HG03354 (cell line): ENCODE measurements at regions not wholly inside any gene's neighbourhood (a gene's known extent, or its start where the extent isn't known, plus 50 kb on each side); places are given as distances from the start of the nearest gene placed in this dataset.

Experiments used
- ATAC-seq: cut with Tn5 transposase; IDR thresholded peaks from one replicate; pipeline ENCODE4 v1.9.1; 2021; ENCODE audit warnings: mild to moderate bottlenecking; ENCODE audit not compliant: unreplicated experiment, poor library complexity, severe bottlenecking

DNA sequence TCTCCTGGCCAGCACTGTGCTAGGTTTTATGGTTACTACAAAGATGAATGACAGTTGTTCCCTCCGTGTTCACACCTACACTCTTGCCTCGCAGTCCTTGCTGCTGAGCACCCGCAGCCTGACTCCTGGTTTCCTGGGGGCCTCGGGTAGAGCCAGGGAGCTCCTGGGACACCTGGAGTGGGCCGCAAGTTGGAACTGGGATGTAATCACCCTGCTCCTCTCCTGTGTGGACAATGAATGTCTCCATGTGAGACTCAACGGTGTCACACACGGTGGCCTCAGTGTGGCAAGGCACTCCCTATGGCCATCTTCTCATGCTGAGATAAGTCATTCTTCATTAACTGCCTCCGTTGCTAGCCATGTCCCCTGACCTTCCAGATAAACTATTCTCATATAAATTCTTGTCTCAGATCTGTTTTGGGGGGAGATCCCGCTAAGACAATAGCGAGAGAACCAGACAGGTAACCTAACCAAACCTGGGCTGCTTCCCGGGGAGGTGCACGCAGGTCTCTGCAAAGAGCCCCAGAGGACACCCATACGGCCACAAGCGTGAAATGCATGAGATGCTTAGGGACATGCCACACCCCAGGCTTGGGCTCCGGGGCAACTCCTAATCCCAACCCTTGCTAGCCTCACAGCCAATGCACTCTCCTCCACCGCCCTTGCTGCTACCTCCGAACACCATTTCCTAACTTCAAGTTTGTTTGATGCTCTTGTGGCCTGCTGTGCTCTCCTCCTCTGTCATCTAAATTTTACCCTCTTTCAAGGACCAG, 87.2 kb upstream of the IRS2 start:
- no peak for ATAC-seq

DNA sequence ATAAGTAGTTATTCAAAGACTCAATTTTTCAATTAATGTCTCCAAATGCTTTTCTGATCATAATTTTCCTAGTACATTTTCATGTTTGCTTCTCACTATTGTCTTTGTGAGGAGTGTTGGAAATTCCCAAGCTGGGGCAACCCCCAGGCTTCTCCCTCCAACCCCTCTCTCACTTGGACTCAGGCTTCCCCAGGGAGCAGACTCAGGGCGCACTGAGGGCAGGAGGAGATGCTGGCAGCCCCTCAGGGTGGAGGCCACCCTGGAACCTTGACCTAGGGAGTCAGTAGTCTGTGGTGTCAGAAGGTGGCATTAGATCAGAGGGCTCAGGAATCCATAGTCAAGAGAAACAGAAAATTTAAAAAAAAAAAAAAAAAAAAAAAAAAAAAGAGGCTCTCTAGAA, 86.5 kb upstream of the IRS2 start:
- ATAC-seq: no peak

DNA sequence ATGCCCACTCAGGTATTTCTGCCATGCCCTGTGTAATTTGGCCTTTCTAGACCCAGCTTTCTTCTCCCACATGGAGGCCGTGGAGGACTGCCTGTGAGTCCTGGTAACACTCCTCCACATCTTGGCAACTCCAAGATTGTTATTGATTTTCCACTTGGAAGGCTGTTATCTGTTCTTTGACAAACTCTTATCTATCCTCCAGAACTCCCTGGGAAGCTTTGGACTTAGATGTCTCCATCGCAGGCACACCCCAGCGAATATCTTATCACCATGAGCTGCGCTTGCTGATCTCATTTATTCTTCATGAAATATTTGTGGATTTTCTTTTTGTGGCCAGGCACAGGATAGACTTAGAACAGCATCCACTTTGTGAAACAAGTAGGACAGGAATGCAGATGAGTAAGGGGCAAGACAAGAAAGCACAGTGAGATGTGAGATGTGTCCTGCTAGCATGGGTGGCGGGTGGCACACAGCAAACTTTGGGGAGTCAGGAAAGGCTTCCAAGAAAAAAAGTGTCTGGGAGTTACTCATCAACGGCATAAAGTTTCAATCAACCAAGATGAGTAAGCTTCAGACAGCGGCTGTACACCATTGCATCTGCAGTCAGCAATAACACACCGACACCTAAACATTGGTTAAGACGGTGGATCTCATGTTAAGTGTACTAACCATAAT, 84.5 kb upstream of the IRS2 start:
- ATAC-seq: no peak

DNA sequence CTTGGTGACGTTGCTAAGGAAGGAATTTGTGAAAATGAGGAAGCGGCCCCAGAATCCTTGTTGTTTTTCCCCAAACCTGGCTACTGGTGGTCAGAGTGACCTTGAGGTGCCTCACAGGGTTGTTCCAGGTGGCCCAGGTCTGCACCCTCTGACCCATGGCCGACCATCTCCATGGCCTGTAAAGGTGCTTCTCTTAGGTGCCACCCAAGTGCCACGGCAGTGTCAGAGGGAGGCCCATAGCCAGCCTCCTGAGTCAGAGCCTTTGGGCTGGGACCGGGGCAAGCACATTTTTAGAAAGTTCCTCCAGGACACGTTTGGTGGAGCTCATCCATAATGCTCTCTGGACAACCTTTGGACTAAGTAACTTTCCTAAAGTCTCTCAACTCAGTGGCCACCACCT, 83.9 kb upstream of the IRS2 start:
- ATAC-seq: no peak

DNA sequence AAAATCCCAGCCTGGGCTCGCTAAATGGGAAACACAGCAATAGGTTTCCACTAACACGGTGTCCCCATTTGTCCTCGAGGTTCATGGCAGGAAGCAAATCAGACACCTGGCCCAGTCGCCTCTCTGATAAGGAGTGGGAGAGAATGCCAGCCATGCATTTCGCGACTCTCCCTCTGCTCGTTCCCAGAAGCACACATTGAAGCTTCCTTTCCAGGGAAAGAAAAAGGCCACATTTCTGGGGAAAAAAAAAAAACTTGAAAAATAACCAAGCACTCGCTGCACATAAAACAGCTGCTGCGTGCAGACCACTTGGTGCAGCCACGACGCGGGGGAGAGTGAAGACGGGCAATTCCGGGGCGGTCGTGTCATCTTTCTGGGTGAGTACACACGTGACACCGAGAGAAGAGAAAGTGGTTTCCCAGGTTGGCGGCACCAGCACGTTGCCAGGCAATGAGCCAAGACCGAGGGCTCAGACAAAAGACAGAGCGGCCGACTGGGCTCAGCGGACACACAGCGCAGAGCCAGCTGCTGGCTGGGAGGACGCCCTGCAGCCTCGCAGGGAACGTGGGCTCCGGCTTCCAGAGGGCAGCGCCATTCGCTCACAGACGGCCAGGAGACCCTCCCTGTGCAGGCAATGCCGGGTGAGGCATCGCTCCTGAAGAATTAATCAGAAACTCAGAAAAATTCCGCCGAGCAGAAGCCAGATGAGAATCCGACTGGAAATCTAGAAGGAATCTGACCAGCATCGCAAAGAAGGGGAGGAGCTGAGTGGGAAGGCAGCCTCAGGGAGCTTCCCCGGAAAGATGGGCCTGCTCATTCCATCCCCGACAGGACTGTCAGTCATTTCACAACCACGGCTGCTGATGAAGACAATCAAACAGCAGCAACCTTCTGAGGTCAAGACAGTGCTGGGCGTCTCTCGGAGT, 83.2 kb upstream of the IRS2 start:
- peak; percentile 89 for ATAC-seq

DNA sequence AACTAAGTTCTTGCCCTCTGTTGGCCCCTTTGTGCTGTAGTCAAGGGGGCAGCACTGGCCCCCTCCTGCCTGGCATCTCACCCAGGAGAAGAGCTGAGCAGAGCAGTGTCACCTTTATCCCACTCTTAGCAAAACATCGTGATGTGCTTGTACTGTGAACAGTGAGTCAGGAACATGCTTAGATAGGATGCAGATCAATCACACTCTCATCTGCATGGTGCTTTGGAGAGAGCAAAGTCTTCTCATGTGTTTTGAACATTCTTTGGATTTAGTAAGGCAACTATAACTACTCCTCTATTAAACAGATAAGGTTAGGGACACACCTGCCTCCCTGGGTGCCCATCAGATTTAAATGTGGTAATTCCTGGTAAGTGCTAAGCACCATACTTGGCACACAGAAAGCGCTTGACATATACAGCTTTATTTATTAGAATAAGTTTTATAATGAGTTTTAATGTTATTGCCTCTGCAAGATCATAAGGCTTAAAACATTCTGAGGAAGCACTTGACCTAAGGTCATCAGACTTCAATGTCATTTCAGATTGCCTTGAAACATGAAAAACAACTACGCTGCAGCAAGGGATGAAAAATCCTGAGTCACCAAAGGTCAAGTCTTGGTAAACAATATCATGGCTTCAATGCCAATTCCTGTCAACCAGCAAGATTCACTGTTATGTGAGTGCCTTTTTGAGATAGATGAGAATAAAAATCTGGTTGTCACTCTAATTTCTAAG, 82.4 kb upstream of the IRS2 start:
- no peak for ATAC-seq

DNA sequence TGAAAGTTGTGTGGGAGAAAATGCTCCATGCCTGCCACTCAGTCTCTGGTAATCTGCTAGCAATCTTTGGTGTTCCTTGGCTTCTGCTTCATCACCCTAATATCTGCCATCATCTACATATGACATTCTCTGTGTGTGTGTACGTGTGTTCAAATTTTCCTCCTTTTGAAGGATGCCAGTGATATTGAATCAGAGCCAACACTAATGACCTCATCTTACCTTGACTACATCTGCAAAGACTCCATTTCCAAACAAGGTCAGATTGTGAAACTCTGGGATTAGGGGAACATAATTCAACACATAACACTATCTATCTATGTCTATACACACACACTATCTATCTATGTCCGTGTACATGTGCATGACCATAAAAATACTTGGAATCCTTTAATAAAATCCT, 81.4 kb upstream of the IRS2 start:
- no peak for ATAC-seq

DNA sequence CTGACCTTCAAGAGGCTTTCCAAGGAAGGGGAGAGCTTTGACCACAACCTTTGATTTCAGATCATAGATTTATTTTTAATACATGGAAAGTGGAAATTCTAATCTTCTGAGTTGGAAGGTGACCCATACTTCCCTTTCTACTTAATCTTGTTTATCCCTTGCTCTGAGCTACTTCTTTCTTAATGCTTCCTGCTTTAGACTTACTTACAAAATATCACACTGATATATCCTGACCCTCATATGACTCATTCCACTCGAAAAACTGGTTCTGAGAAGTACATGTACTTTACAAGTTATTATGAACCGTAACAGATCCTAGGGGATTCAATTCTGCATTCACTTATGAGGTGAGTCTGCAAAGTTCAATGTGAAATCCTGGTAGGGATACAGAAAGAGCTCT, 76.2 kb upstream of the IRS2 start:
- no peak for ATAC-seq

DNA sequence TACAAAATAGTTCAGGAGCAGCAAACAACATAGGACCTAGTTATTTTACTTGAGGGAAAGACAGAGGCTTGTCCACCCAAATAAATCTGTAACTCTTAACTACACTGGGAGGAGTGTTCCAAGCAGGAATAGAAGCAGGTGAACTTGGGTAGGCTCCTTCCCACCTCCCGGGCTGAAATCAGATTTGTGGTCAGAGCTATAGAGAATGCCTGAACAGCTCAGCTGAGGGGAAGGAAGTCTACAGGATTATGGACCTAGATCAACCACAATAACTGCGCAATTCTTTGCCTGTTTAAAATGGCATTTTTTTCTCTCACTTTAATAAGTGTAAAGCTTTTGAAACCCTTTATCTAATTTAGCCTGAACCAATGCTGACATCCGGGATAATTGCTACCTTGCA, 73.5 kb upstream of the IRS2 start:
- ATAC-seq: no peak

DNA sequence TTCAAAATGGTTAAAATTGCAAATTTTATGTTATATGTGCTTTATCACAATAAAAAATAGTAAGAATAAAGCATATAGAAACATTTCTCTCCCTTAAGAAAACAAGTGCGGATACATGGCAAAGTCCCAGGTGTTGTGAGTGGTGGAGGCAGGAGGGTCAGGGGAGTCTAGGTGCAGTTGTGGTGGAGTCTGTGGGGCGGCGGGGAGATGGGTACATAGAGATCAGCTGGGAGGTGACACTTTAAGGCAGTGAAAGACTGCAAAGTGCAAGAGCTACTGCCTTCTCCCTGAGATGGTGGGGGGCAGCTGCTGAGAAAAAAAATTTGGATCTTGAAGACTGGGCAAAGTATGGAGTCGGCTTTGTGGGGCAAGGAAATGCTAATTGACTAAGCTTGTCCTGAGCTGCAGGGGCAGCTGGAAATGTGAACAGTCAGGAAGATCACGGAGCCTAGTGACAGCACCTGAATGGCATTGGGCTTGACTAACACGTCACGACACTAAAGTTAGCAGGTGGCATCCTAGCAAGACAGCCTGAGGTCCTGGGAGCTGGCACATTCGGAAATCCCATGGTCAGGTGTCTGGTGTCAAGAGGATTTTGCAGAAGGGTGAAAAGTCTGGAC, 72.9 kb upstream of the IRS2 start:
- ATAC-seq: no peak

DNA sequence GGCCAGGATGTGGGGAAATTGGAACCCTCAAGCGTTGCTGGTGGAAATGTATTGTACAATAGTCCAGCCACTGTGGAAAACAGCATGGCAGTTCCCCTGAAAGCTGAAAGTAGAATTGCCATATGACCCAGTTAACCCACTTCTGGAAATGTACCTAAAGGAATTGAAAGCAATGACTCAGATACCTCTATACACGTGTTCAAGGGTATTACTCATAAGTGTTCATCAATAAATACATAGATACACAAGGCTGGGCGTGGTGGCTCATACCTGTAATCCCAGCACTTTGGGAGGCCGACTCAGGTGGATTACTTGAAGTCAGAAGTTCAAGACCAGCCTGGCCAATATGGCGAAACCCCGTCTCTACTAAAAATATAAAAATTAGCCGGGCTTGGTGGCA, 71.9 kb upstream of the IRS2 start:
- ATAC-seq: no peak

DNA sequence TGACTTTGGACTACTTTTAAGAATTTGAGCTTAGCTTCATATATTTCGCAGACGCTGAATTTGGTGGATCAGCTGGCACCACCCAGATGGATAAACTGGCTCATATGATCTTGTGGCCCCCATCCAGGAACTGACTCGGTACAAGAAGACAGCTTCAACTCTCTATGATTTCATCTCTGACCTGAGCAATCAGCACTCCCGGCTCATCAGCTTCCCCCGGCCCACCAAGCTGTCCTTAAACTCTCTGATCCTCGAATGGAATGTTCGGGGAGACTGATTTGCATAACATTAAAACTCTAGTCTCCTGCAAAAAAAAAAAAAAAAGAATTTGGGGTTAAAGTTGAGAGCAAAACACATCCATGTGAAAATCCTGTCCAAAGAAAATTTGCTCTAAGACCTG, 71.4 kb upstream of the IRS2 start:
- no peak for ATAC-seq

DNA sequence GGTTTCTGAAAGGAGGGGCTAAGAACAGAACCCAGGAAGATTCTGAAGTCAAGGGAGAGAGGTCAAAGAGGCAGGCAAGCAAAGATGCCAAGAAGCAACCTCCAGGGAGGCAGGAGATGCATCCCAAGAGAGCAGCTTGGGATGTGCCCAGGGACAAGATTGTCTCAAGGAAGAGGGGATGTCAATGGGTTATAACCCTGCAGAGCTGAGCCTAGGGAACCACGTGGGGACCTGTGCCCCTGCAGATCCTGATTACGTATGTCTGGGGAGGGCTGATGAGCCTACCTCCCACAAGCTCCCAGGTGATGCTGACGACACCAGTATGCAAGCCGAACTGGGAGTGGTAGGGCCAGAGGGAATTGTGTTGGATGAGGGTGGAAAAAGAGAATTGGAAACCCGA, 70.9 kb upstream of the IRS2 start:
- ATAC-seq: no peak

DNA sequence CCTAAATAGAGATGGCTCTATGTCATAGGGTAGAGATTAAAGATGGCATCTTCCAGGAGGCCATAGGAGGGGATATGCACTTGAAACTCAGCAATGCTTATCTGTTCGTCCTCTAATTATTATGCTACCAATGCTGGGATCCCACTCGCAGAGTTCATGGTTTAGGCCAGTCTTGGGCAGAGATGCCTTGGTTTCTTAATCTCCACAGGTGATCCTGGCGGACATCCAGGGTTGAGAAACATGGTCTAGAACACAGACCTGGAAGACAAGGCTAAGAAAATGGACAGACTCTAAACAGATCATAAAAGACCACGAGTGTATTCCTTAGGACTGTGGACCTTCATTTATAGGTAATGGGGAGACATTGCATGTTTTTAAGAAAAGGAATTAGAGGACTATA, 70.0 kb upstream of the IRS2 start:
- ATAC-seq: no peak

DNA sequence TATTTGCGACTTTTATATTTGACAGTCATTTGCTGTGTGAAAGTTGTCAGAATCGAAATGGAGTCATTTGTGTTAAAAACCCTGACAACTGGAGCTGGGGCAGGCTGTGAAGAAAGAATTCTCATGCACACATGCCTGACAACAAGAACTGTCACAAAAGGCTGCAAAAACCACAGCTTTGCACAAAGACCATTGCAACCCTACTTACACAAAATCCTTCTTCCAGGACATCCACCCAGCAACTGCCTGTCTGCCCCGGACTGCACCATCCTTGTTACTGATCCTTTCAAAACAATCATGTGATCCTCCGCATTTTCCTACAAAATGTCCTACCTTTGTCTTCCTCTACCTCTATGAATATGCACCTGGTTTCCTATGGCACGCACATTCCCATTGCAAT, 66.8 kb upstream of the IRS2 start:
- no peak for ATAC-seq

DNA sequence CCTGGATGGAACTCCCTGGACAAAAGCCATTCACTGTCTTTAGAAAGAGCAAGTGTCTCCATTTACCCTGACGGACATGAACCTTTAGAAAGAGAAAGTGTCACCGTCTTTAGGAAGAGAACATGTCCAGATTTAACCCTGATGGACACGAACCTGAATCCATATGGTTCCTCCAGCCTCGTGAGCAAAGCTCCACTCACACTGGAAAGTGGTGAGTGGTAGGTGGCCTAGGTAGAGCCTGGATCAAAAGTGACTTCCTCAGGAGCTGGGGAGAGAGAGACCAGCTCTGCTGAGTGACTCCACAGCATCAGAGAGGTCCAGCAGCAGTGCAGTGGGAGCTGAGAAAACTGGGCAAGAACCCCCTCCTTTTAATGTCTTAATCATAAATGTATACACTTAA, 59.8 kb upstream of the IRS2 start:
- no peak for ATAC-seq

DNA sequence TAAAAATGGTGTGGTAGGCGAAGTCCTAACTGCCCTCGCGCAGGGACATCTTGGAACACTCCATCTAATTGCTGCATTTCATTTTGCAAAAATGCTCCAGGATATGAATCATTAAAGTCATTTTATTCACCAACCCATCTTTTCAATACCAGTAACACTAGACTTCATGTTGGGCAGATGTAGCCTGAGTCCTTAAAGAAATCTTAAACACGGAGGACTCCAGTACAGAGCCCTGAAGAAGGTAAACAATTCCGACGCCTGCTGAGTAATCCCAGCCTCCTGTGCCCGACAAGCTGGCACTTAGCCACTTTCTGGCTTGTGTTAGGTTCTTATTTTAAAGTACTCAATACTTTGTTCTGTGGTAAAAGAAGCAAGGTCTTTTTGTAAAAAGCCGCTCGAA, 58.0 kb upstream of the IRS2 start:
- ATAC-seq: no peak

DNA sequence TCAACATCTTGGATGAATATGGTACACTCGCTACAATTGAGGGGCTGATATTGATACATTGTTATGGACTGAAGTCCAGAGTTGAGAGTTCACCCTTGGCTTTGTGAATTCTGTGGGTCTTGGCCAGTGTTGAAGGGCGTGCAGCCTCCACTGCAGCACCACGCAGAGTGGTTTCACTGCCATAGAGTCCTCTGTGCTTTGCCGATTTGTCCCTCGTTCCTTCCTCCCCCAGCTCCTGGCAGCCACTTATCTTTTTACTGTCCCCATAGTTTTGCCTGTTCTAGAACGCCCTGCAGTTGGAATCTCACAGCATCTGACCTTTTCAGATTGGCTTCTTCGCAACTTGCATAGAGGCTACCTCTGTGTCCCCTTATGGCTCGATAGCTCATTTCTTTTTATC, 57.3 kb upstream of the IRS2 start:
- no peak for ATAC-seq

DNA sequence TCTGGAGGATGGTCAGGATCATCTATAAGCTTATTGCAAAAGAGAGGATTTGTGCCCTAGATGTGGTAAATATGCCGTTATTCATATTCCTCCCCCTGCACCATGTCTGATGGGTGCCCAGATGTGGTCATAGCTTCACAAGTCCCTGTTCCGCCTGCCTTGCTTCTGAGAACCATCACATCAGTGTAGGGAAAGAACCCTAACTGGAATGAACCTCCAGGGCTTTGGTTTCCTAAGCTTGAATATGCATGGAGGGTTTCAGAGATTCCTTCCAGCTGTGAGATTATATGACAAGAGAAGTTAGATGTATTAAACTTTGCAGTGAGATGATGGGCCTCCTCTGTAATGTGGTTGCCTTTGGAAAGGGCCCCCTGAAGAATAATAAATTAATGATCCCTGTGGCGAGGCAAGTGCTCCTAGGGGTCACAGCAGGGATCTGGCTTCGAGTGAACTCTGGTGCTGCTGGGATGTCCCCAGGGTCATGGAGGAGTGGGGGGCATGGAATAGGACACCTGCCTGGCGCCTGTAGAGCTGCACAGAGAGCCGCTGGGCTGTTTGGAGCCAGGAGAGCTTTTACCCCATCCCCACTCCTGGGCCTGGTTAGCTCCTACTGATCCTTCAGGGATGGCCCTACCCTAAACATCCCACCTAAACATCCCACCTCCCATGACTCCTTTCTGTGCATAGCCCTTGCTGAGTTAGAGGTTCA, 56.0 kb upstream of the IRS2 start:
- no peak for ATAC-seq
